22Rv1 (cell line): ENCODE measurements at regions not wholly inside any gene's neighbourhood (a gene's known extent, or its start where the extent isn't known, plus 50 kb on each side); places are given as distances from the start of the nearest gene placed in this dataset.

Experiments
- H3K27ac ChIP-seq: fragments of 450-650 bp; 2 replicates; pipeline ENCODE4 v1.5.1; 2017
- CTCF ChIP-seq: fragments of 450-650 bp; IDR thresholded peaks from 2 replicates; pipeline ENCODE4 v1.5.1; 2017; ENCODE audit warnings: mild to moderate bottlenecking
- ZFX ChIP-seq: fragments of 450-650 bp; IDR thresholded peaks from 2 replicates; pipeline ENCODE4 v1.6.1; 2017; ENCODE audit warnings: antibody characterized with exemption, borderline replicate concordance

GRCh38 chrX:39438603-39439602 is 637.6 kb downstream of the MID1IP1 start:
- TF ChIP-seq ZFX (no peak), CTCF (no peak)
- H3K27ac ChIP-seq: no peak overlapping the region

- TF ChIP-seq CTCF: no peak
- no peak for TF ChIP-seq ZFX
- H3K27ac ChIP-seq: no peak overlapping the region
Measured at GRCh38 chrX:39439906-39440798, 638.9 kb downstream of the MID1IP1 start.

- no peak overlapping the region for H3K27ac ChIP-seq
- TF ChIP-seq ZFX: no peak
- TF ChIP-seq CTCF: no peak
Measured at GRCh38 chrX:39440799-39441284, 639.6 kb downstream of the MID1IP1 start.

GRCh38 chrX:39442332-39442731 is 641.1 kb downstream of the MID1IP1 start:
- no peak overlapping the region for H3K27ac ChIP-seq
- TF ChIP-seq ZFX (no peak), CTCF (no peak)

- TF ChIP-seq ZFX (no peak), CTCF (no peak)
- H3K27ac ChIP-seq: no peak overlapping the region
Measured at GRCh38 chrX:39443240-39443639, 642.0 kb downstream of the MID1IP1 start.

GRCh38 chrX:39445336-39445735 is 644.1 kb downstream of the MID1IP1 start:
- H3K27ac ChIP-seq: no peak overlapping the region
- peak; percentile 49 for TF ChIP-seq CTCF
- TF ChIP-seq ZFX: no peak
